NB4 (cell line): ENCODE measurements at regions not wholly inside any gene's neighbourhood (a gene's known extent, or its start where the extent isn't known, plus 50 kb on each side); places are given as distances from the start of the nearest gene placed in this dataset.

Experiments
- CTCF ChIP-seq: IDR thresholded peaks from one replicate; pipeline ENCODE4 v1.5.1; 2012; ENCODE audit warnings: low read depth, low read length
- POLR2A ChIP-seq: IDR thresholded peaks from 2 replicates; pipeline ENCODE4 v1.6.1; 2011; ENCODE audit warnings: mild to moderate bottlenecking; ENCODE audit not compliant: insufficient read length; ENCODE audit errors: extremely low read depth

GRCh38 chr12:84605983-84606382, 306.6 kb downstream of the SLC6A15 start:
- TF ChIP-seq POLR2A (no peak), CTCF (no peak)
